ENCODE measurements at regions not wholly inside any gene's neighbourhood (a gene's known extent, or its start where the extent isn't known, plus 50 kb on each side); places are given as distances from the start of the nearest gene placed in this dataset.
"Not testable (repeated sequence)": the region's sequence is repeated elsewhere in the genome, so short reads cannot be mapped to it uniquely, and the experiment has no call there.

GRCh38 chr6:86205980-86206379, 563.3 kb upstream of the SYNCRIP start:
- no peak for DNase-seq

- no peak for DNase-seq
These were observed 560.4 kb upstream of the SYNCRIP start for GRCh38 chr6:86203044-86203443.

GRCh38 chr6:86193821-86194220, 551.1 kb upstream of the SYNCRIP start:
- peak; percentile 43 for DNase-seq

DNA sequence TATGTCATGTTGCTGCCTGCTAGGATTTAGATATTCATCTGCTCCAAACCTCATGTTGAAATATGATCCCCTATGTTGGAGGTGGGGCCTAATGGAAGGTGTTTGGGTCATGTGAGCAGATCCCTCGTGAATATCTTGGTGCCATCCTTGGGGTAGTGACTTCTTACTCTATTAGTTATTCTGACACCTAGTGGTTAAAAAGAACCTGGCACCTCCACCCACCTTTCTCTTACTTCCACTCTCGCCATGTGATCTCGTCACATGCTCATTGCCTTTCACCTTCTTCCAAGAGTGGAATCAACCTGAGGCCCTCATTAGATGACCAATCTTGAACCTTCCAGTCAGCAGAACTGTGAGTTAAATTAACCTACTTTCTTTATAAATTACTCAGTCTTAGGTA, 549.4 kb upstream of the SYNCRIP start:
- DNase-seq: no peak

- not testable (repeated sequence) for DNase-seq
These were observed 532.5 kb upstream of the SYNCRIP start for GRCh38 chr6:86175149-86175548.

DNA sequence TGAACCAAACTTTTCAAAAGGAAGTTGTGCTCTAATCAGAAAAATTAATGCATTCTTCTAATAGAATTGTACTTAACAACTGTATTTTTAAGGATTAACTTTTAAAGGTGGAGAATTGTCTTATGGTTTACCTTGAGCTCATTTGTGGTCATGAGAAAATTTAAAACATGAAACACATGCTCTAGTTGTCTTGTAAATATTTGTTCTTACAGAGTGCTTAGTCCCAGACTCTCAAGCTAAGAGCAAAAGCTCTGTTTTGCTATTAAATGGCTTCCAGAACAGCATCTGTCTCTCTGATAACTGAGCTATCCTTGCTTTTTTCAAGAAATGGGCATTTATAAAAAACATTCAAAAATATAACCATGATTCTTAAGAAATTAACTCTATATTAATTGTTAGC, 512.2 kb upstream of the SYNCRIP start:
- no peak for DNase-seq

- no peak for DNase-seq
These were observed 510.8 kb upstream of the SYNCRIP start for GRCh38 chr6:86153521-86153920.

DNA sequence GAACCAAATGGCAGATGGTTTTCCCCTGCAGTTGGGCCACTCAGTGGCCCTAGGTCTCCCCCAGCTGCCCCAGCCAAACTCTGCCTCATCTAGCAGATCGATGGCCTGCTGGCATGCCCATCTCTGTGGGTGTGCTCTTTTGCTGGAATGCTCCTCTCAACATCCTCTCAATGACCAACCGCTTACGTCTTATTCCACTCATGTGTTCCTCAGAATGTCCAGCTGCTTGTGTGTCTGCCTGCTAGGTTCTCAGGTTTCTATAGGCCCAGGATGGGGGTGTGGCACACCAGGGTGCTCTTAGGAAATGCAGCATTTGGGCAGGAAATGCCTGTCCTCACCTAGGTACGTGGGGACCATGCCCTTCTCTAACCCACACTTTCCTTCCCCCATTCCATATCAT, 509.9 kb upstream of the SYNCRIP start:
- no peak for DNase-seq

DNA sequence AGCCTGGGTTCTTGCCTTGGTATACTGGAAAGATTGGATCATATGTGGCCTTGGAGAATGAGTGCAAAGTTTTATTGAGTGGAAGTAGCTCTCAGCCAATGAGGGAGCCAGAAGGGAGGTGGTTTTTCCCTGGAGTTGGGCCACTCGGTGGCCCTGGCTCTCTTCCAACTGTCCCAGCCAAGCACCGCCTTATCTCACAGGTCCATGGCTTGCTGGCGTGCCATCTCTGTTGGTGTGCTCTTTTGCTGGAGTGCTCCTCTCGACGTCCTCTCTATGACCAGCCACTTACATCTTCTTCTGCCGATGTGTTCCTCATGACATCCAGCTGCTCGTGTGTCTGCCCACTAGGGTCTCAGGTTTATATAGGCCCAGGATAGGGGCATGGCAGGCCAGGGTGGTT, 505.9 kb upstream of the SYNCRIP start:
- DNase-seq: no peak

DNA sequence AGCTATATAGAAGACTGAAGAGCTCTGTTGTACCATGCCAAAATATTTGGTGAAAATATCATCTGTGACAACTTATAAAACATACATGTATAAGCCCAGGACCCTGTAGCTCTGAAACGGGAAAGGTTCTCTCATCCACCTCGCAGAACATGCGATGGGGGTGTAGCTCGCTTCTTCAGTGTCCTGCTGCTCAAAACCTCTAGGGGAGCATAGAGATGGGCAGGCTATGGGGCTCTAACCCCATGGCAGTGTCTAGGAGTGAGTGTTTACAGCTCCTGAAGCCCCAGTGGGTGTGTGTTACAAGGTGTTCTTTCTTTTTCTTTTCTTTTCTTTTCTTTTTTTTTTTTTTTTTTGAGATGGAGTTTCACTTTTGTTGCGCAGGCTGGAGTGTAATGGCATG, 505.2 kb upstream of the SYNCRIP start:
- no peak for DNase-seq

DNA sequence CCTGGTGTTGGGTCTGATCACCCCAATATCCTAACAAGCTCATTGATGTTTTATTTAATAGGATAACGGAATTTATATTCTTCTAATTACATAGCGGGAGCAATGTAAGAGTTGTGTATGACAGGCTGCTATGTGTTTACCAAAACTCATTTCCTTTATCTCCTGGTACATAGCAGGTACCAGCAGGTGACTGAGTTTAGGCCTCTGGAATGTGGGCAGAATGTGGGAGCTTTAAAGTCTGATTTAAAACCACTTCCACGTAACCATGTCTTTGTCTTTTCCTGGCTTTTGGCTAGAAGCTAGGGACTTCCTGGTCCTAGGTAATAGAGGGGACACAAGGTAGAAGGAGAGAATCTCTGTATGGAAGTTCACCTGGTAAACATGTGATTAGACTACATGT, 504.6 kb upstream of the SYNCRIP start:
- no peak for DNase-seq

- not testable (repeated sequence) for DNase-seq
These were observed 504.1 kb upstream of the SYNCRIP start for GRCh38 chr6:86146751-86147150.

GRCh38 chr6:86142326-86142725, 499.6 kb upstream of the SYNCRIP start:
- no peak for DNase-seq

DNA sequence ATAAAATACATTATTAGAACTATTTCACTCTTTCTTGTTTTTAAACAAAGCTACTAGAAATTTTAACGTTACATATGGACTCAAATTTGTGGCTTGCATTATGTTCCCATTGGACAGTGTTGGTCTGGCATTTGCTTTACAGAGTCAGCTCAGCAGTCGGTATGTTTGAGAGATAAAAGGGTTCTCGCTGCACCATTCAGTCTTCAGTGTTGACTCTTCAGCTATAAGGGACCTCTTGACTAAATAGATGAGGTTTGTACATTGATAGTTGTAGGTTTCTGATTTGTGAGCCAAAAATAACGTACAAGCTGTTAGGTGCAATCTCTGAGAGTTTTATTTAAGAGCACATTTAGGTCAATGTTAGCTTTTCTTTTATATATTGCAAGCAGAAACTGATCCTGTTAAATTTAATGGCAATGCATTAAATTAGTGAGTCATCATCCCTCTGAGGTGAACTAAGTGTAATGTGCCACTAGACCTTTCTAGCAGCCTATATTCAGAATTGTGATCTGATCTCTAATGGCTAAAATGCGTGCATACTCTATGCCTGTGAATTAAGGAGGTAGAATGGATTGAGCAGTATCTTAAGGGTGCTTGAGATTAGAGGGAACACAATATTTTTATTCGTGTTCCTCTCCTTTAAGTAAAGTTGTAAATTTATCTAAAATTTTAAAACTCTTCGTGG, 485.6 kb upstream of the SYNCRIP start:
- DNase-seq: no peak

DNA sequence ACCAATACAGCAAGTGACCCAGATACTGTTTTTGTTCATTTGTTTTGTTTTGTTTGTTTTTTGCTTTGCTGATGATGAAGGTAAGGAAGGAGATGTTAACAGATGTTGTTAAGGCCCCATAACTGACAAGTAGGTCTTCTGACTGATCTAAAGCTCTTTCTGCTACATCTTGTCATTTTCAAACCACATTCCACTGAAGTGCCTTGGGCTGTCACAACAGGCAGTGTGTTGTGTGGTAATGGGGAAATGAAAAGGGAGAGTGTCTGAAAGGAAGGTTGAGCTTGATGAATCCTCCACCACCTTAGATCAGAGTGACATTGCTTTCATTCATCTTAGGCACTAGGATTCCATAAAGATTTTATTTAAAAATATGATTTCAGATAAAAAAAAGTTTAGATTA, 479.4 kb upstream of the SYNCRIP start:
- DNase-seq: no peak

GRCh38 chr6:86118271-86118670, 475.6 kb upstream of the SYNCRIP start:
- no peak for DNase-seq

DNA sequence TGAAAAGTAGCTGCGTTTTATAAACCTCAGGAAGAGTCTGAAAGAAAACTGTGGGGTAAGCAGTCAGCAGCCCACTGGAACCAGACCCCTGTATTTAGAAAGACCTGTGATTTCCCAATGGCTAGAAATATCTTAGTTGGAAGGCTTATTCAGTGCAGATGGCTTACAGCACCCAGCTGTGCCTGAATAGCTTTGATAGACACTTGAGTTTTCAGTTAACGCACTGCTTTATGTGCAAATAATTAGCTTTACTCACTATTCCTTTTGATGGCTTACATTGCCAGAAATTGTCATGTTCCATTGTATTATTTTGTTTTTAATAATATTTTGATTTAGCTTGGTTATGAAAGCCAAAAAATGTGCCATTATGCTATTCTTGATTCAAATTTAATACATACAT, 465.3 kb upstream of the SYNCRIP start:
- peak; percentile 11 for DNase-seq

DNA sequence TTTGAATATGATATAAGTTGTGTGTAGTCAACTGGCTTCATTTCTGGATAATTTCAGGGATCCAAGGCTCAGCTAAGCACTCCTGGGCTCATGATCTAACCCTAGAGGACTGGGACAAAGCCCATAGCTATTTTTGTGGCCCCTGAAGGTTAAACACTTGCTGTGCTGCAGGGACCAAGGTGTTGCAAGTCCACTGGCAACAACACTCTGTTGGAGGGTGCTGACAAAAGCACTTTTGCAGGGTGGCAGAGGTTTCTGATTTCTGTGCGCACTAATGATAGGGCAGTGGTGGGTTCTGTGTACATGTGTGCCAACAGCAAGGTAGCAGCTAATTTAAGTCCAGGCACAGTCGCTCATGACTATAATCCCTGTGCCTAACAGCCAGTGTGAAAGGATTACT, 445.3 kb upstream of the SYNCRIP start:
- DNase-seq: no peak

DNA sequence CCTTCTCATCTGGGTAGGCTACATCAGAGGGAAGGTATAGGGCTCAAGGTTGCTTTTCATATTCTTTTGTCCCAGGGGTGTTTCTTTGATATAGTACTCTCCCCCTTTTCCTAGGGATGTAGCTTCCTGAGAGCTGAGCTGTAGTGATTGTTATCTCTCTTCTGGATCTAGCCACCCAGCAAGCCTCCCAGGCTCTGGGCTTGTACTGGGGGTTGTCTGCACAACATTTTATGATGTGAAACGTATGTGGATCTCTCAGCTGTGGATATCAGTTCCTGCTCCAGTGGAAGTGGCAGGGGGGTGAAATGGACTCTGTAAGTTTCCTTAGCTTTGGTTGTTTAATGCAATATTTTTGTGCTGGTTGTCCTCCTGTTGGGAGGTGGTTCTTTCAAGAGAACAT, 437.3 kb upstream of the SYNCRIP start:
- DNase-seq: no peak

DNA sequence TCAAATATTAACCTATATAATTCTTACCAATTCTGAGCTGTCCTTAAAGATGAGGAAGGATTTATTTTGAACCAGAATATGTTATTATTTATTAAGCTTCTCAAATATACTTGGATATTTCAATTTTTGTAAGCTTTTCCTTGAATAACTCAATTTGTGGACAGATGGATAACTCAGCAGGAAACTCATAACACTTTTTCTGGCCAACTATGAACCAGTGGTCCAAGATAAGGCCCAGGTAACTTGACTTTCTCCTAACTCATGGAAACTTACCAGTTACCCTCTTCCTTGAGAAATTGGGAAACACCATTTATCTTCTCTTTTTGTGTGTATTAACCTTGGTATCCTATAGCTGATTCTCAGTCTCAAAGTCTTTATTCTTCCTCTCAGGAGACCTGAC, 427.5 kb upstream of the SYNCRIP start:
- DNase-seq: no peak

- not testable (repeated sequence) for DNase-seq
These were observed 422.3 kb upstream of the SYNCRIP start for GRCh38 chr6:86065002-86065401.

DNA sequence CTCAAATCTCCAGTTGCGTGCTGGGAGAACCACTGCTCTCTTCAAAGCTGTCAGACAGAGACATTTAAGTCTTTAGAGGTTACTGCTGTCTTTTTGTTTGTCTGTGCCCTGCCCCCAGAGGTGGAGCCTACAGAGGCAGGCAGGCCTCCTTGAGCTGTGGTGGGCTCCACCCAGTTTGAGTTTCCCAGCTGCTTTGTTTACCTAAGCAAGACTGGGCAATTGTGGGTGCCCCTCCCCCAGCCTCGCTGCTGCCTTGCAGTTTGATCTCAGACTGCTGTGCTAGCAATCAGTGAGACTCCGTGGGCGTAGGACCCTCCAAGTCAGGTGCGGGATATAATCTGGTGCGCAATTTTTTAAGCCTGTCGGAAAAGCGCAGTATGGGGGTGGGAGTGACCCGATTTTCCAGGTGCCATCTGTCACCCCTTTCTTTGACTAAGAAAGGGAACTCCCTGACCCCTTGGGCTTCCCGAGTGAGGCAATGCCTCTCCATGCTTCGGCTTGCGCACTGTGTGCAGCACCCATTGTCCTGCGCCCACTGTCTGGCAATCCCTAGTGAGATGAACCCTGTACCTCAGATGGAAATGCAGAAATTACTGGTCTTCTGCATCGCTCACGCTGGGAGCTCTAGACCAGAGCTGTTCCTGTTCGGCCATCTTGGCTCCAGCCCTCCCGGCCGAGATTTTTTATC, 414.8 kb upstream of the SYNCRIP start:
- DNase-seq: not testable (repeated sequence)

- DNase-seq: no peak
These were observed 402.4 kb upstream of the SYNCRIP start for GRCh38 chr6:86045038-86045437.

GRCh38 chr6:86042214-86042613, 399.5 kb upstream of the SYNCRIP start:
- no peak for DNase-seq

DNA sequence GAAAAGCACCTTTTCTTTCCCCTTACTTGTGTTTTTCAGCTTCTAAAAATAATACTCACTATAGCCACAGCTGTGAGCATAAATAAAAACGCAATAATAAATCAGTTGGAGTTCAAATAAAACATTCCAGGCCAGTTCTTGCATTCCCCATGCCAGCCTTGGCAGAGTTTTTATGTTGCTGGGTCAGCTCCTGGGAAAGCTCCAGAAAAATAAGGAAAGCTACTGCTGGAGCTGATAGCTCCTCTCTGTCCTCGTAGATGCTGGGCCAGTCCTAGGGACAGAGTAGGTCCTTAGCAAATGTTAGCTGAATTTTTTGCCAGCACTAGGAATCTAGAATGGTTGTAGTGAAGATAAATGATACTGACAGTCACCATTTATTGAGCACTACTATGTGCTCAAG, 389.0 kb upstream of the SYNCRIP start:
- no peak for DNase-seq

Data from NCI-H1417 treated with DMSO at 0.1 percent for 48 hours (cell line).